HEK293 (cell line): ENCODE measurements at regions not wholly inside any gene's neighbourhood (a gene's known extent, or its start where the extent isn't known, plus 50 kb on each side); places are given as distances from the start of the nearest gene placed in this dataset.
A peak's percentile ranks its signal among the peaks of the same experiment; 100 is the strongest.

ENCODE experiments used
- CTCF ChIA-PET: fragments of 350-600 bp; formaldehyde crosslinking; extraction: SDS; loops from one replicate; lab custom pipeline; 2021; ENCODE audit warnings: antibody characterized with exemption; lab: Yijun Ruan, JAX
- POLR2A ChIA-PET: fragments of 300-600 bp; formaldehyde crosslinking; extraction: SDS; loops from one replicate; lab custom pipeline; 2020; ENCODE audit warnings: antibody characterized with exemption, inconsistent platforms; lab: Yijun Ruan, JAX
- H3K27ac ChIP-seq: fragments of 200-500 bp; sonication (Bioruptor generic); 2 replicates; pipeline ENCODE4 v1.5.1; 2014; ENCODE audit warnings: low read depth, low read length, control low read depth, inconsistent platforms; ENCODE audit errors: extremely low read depth
- H3K36me3 ChIP-seq, 2 experiments: fragments of 200-500 bp in 1 of 2; sonication (Bioruptor generic) in 1 of 2; 1 replicate in 1 of 2; 2 replicates in 1 of 2; pipeline ENCODE4 v1.5.1; 2014 to 2017; ENCODE audit warnings: inconsistent platforms in 2 of 2, low read length in 2 of 2; ENCODE audit not compliant: control insufficient read depth in 2 of 2, insufficient read depth in 1 of 2
- H3K4me1 ChIP-seq: fragments of 200-500 bp; sonication (Bioruptor generic); 2 replicates; pipeline ENCODE4 v1.5.1; 2014; ENCODE audit warnings: mild to moderate bottlenecking, low read length, inconsistent platforms; ENCODE audit not compliant: control insufficient read depth, insufficient read depth
- H3K4me3 ChIP-seq: 2 replicates; pipeline ENCODE4 v1.5.1; 2011; ENCODE audit warnings: low read depth, mild to moderate bottlenecking, control low read depth, low read length, moderate library complexity
- H3K9me3 ChIP-seq: fragments of 200-500 bp; sonication (Bioruptor generic); 2 replicates; pipeline ENCODE4 v1.5.1; 2014; ENCODE audit warnings: low read depth, low read length, inconsistent platforms; ENCODE audit not compliant: control insufficient read depth, insufficient read depth
- ATF2 ChIP-seq: fragments of 450-650 bp; formaldehyde crosslinking; IDR thresholded peaks from 2 replicates; pipeline ENCODE4 v1.5.1; 2016; ENCODE audit warnings: missing biosample characterization, missing genetic modification characterization, low read depth
- BCL11B ChIP-seq: fragments of 450-650 bp; formaldehyde crosslinking; IDR thresholded peaks from 2 replicates; pipeline ENCODE4 v1.5.1; 2016; ENCODE audit warnings: low read depth, missing biosample characterization, missing genetic modification characterization
- GLIS1 ChIP-seq: fragments of 450-650 bp; formaldehyde crosslinking; IDR thresholded peaks from 2 replicates; pipeline ENCODE4 v1.5.1; 2016; ENCODE audit warnings: missing biosample characterization, missing genetic modification characterization
- MZF1 ChIP-seq: fragments of 450-650 bp; formaldehyde crosslinking; IDR thresholded peaks from 2 replicates; pipeline ENCODE4 v1.5.1; 2017; ENCODE audit warnings: missing biosample characterization, missing genetic modification characterization, borderline replicate concordance
- SCRT2 ChIP-seq: fragments of 450-650 bp; formaldehyde crosslinking; IDR thresholded peaks from 2 replicates; pipeline ENCODE4 v1.5.1; 2016; ENCODE audit warnings: missing biosample characterization, missing genetic modification characterization
- SP2 ChIP-seq: fragments of 450-650 bp; formaldehyde crosslinking; IDR thresholded peaks from 2 replicates; pipeline ENCODE4 v1.5.1; 2016; ENCODE audit warnings: missing biosample characterization, missing genetic modification characterization
- ZBTB44 ChIP-seq: fragments of 450-650 bp; IDR thresholded peaks from 2 replicates; pipeline ENCODE4 v1.5.1; 2018; ENCODE audit warnings: missing biosample characterization, mild to moderate bottlenecking, missing genetic modification characterization
- ZBTB6 ChIP-seq: fragments of 450-650 bp; formaldehyde crosslinking; IDR thresholded peaks from 2 replicates; pipeline ENCODE4 v1.5.1; 2017; ENCODE audit warnings: missing biosample characterization, missing genetic modification characterization
- ZNF133 ChIP-seq: fragments of 450-650 bp; formaldehyde crosslinking; IDR thresholded peaks from 2 replicates; pipeline ENCODE4 v1.5.1; 2016; ENCODE audit warnings: missing biosample characterization, missing genetic modification characterization
- ZNF19 ChIP-seq: fragments of 450-650 bp; formaldehyde crosslinking; IDR thresholded peaks from 2 replicates; pipeline ENCODE4; 2016; ENCODE audit warnings: missing biosample characterization, missing genetic modification characterization, low read depth
- ZNF24 ChIP-seq: fragments of 450-650 bp; formaldehyde crosslinking; IDR thresholded peaks from 2 replicates; pipeline ENCODE4 v1.5.1; 2016; ENCODE audit warnings: missing biosample characterization, missing genetic modification characterization
- ZNF274 ChIP-seq, 2 experiments: fragments of 200-500 bp in 1 of 2; fragments of 450-650 bp in 1 of 2; sonication (Bioruptor generic) in 1 of 2; formaldehyde crosslinking in 1 of 2; IDR thresholded peaks; 2 replicates each; pipeline versions ENCODE4 v1.5.1 to v1.6.1; 2014 to 2016; ENCODE audit warnings: borderline replicate concordance in 1 of 2, inconsistent platforms in 1 of 2, low read length in 1 of 2, missing biosample characterization in 1 of 2, missing genetic modification characterization in 1 of 2
- ZNF423 ChIP-seq: fragments of 450-650 bp; formaldehyde crosslinking; IDR thresholded peaks from 2 replicates; pipeline ENCODE4 v1.5.1; 2016; ENCODE audit warnings: missing biosample characterization, missing genetic modification characterization
- ZNF510 ChIP-seq: fragments of 450-650 bp; formaldehyde crosslinking; IDR thresholded peaks from 2 replicates; pipeline ENCODE4 v1.5.1; 2018; ENCODE audit warnings: mild to moderate bottlenecking, missing genetic modification characterization, missing biosample characterization; ENCODE audit not compliant: insufficient replicate concordance
- ZNF645 ChIP-seq: fragments of 450-650 bp; formaldehyde crosslinking; IDR thresholded peaks from 2 replicates; pipeline ENCODE4; 2016; ENCODE audit warnings: missing biosample characterization, missing genetic modification characterization
- ZNF660 ChIP-seq: fragments of 450-650 bp; IDR thresholded peaks from 2 replicates; pipeline ENCODE4 v1.5.1; 2018; ENCODE audit warnings: missing biosample characterization, mild to moderate bottlenecking, missing genetic modification characterization
- ZNF677 ChIP-seq: fragments of 450-650 bp; IDR thresholded peaks from 2 replicates; pipeline ENCODE4 v1.5.0; 2018; ENCODE audit warnings: missing biosample characterization, mild to moderate bottlenecking, missing genetic modification characterization, moderate library complexity
- ZNF785 ChIP-seq: fragments of 450-650 bp; formaldehyde crosslinking; IDR thresholded peaks from 2 replicates; pipeline ENCODE4 v1.5.1; 2016; ENCODE audit warnings: missing biosample characterization, missing genetic modification characterization

GRCh38 chr3:6568999-6569493 lies 291.9 kb upstream of the GRM7 start:
- no peak overlapping the region for H3K27ac ChIP-seq
- POLR2A ChIA-PET, result no interaction called here

GRCh38 chr3:6571448-6571847 lies 289.5 kb upstream of the GRM7 start:
- H3K4me1 ChIP-seq, result no peaks in the 10 kb centered on the region
- no peak overlapping the region for H3K4me3 ChIP-seq
- TF ChIP-seq ZNF785 (tag by site-specific recombination) (no peak), ZNF510 (tag by site-specific recombination) (no peak), ZNF133 (no peak), SCRT2 (tag by site-specific recombination) (no peak), ZNF423 (tag by site-specific recombination) (no peak), BCL11B (tag by site-specific recombination) (no peak), ZNF645 (tag by site-specific recombination) (no peak), ATF2 (tag by site-specific recombination) (no peak)
- TF ChIP-seq, all 188 proteins: peak for 0
- POLR2A ChIA-PET, result no interaction called here
- H3K9me3 ChIP-seq, result no peaks in the 10 kb centered on the region
- no peak overlapping the region for H3K27ac ChIP-seq
- CTCF ChIA-PET, result no interaction called here
- no peaks in the 10 kb centered on the region for H3K36me3 ChIP-seq

More at GRCh38 chr3:6568999-6569493, 291.9 kb upstream of the GRM7 start:
- no peak overlapping the region for H3K4me3 ChIP-seq
- H3K9me3 ChIP-seq, result no peaks in the 10 kb centered on the region
- TF ChIP-seq SP2 (tag by site-specific recombination) (no peak), ATF2 (tag by site-specific recombination) (peak; percentile 69; the same call in 1 of the 2 replicates), ZNF677 (no peak)
- no peaks in the 10 kb centered on the region for H3K36me3 ChIP-seq
- no peaks in the 10 kb centered on the region for H3K4me1 ChIP-seq
- CTCF ChIA-PET, result interaction anchor here (0.9 kb wide), 1 partner anchor 31 kb away, joined by 3 read pairs; no protein-coding TSS in a partner anchor

GRCh38 chr3:6577584-6577983 lies 283.3 kb upstream of the GRM7 start:
- TF ChIP-seq ZBTB44 (no peak), ZNF24 (tag by site-specific recombination) (no peak), ZNF19 (tag by site-specific recombination) (no peak), GLIS1 (no peak), ZNF660 (tag by site-specific recombination) (no peak), ZNF274 (IDR thresholded peaks at IDR 0.05; ENCODE audit: low read length) (no peak), ZNF274 (tag by site-specific recombination; IDR thresholded peaks at IDR 0.05; ENCODE audit: borderline replicate concordance) (no peak), ZBTB6 (tag by site-specific recombination) (no peak), MZF1 (no peak)
- H3K4me3 ChIP-seq, result no peak overlapping the region
- H3K4me1 ChIP-seq, result no peaks in the 10 kb centered on the region
- ChIA-PET POLR2A (no interaction called here), CTCF (no interaction called here)
- H3K27ac ChIP-seq, result no peak overlapping the region
- H3K36me3 ChIP-seq, result no peaks in the 10 kb centered on the region
- no peaks in the 10 kb centered on the region for H3K9me3 ChIP-seq
